ENCODE measurements at regions not wholly inside any gene's neighbourhood (a gene's known extent, or its start where the extent isn't known, plus 50 kb on each side); places are given as distances from the start of the nearest gene placed in this dataset.

- TF ChIP-seq, protein P1, sequence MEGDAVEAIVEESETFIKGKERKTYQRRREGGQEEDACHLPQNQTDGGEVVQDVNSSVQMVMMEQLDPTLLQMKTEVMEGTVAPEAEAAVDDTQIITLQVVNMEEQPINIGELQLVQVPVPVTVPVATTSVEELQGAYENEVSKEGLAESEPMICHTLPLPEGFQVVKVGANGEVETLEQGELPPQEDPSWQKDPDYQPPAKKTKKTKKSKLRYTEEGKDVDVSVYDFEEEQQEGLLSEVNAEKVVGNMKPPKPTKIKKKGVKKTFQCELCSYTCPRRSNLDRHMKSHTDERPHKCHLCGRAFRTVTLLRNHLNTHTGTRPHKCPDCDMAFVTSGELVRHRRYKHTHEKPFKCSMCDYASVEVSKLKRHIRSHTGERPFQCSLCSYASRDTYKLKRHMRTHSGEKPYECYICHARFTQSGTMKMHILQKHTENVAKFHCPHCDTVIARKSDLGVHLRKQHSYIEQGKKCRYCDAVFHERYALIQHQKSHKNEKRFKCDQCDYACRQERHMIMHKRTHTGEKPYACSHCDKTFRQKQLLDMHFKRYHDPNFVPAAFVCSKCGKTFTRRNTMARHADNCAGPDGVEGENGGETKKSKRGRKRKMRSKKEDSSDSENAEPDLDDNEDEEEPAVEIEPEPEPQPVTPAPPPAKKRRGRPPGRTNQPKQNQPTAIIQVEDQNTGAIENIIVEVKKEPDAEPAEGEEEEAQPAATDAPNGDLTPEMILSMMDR (IDR thresholded peaks at IDR 0.05), result no peak
- no peak for TF ChIP-seq POLR2A (IDR thresholded peaks at IDR 0.05)
Measured at GRCh38 chrX:46278572-46278971, 266.6 kb downstream of the ZNF674 start.

Data from thyroid gland (tissue), 4 donors.